Chondrocyte (in vitro differentiated cells): ENCODE measurements at regions not wholly inside any gene's neighbourhood (a gene's known extent, or its start where the extent isn't known, plus 50 kb on each side); places are given as distances from the start of the nearest gene placed in this dataset.

ENCODE experiments used
- DNase-seq: peaks from one replicate; pipeline ENCODE4 v3.0.0; 2021; ENCODE audit warnings: mixed read lengths, low spot score
- H3K27ac Mint-ChIP-seq: one replicate; pipeline ENCODE4 v1.8.0; 2021; ENCODE audit warnings: mild to moderate bottlenecking, moderate library complexity, mixed read lengths; ENCODE audit not compliant: unreplicated experiment
- H3K27me3 Mint-ChIP-seq: 2 replicates; pipeline ENCODE4 v1.8.0; 2021; ENCODE audit warnings: low read depth, mixed read lengths
- H3K36me3 Mint-ChIP-seq: 2 replicates; pipeline ENCODE4 v1.8.0; 2021; ENCODE audit warnings: low read depth, mixed read lengths
- H3K4me1 Mint-ChIP-seq: 2 replicates; pipeline ENCODE4 v1.8.0; 2021; ENCODE audit warnings: low read depth, mild to moderate bottlenecking, mixed read lengths
- H3K4me3 Mint-ChIP-seq: one replicate; pipeline ENCODE4 v1.8.0; 2021; ENCODE audit warnings: mild to moderate bottlenecking, moderate library complexity, mixed read lengths; ENCODE audit not compliant: unreplicated experiment
- H3K9me3 Mint-ChIP-seq: 2 replicates; pipeline ENCODE4 v1.8.0; 2021; ENCODE audit warnings: low read depth, mixed read lengths
- TF ChIP-seq, protein P1 (sequence below): fragments of 200-600 bp; sonication (generic); IDR thresholded peaks from 2 replicates; pipeline ENCODE4 v1.5.0; 2021; ENCODE audit warnings: antibody characterized with exemption, mild to moderate bottlenecking, moderate library complexity

DNA sequence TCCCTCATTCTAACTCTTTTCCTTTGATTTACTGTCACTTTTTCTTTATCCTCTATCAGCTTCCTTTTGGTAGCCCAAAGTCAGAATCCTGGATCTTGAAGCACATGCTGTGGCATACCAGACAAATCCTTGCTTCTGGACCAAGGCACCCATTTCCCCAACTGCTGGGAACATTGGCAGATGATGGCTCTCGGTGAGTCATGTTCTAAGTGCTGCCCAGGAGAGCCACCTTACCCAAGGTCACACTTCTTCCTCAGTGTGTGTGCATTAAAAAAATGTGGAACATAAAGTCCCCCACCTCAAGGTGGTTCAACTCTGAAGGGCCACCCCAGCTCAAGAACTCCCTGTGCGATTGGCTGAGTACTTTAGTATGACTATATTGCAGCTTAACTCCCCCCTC, 141.4 kb upstream of the PUM3 start:
- DNase-seq, result no peak
- TF ChIP-seq, protein P1, sequence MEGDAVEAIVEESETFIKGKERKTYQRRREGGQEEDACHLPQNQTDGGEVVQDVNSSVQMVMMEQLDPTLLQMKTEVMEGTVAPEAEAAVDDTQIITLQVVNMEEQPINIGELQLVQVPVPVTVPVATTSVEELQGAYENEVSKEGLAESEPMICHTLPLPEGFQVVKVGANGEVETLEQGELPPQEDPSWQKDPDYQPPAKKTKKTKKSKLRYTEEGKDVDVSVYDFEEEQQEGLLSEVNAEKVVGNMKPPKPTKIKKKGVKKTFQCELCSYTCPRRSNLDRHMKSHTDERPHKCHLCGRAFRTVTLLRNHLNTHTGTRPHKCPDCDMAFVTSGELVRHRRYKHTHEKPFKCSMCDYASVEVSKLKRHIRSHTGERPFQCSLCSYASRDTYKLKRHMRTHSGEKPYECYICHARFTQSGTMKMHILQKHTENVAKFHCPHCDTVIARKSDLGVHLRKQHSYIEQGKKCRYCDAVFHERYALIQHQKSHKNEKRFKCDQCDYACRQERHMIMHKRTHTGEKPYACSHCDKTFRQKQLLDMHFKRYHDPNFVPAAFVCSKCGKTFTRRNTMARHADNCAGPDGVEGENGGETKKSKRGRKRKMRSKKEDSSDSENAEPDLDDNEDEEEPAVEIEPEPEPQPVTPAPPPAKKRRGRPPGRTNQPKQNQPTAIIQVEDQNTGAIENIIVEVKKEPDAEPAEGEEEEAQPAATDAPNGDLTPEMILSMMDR, result no peak
- no peaks in the 10 kb centered on the region for H3K27me3 Mint-ChIP-seq
- no peak overlapping the region for H3K4me3 Mint-ChIP-seq
- H3K27ac Mint-ChIP-seq, result peak overlapping the region; percentile 86
- H3K36me3 Mint-ChIP-seq, result peaks cover 2% of the 10 kb centered on the region
- H3K4me1 Mint-ChIP-seq, result peaks cover 30% of the 10 kb centered on the region
- H3K9me3 Mint-ChIP-seq, result peaks cover 11% of the 10 kb centered on the region

DNA sequence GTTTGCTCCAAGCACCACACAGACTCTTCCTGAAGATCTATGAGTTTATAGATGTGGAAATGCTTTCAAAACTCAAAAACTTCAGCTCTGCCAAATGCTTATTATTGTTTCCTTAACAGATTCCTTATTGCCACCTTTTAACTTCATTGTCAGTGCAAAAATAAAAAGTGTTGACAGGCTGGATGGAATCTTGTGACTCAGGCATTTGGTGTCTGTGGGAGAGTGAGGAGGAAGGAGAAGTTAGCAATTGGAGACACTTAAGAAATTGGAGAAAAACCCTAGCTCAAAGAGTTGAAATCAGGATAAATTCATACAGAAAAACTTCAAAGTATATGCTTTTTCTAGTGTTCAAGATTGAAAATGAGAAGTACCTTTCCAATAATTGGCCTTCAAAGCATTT, 140.6 kb upstream of the PUM3 start:
- no peaks in the 10 kb centered on the region for H3K27me3 Mint-ChIP-seq
- no peak overlapping the region for H3K4me3 Mint-ChIP-seq
- DNase-seq, result no peak
- H3K27ac Mint-ChIP-seq, result peak overlapping the region; percentile 86
- peaks cover 11% of the 10 kb centered on the region for H3K9me3 Mint-ChIP-seq
- H3K36me3 Mint-ChIP-seq, result peaks cover 2% of the 10 kb centered on the region
- TF ChIP-seq, protein P1, result no peak
- H3K4me1 Mint-ChIP-seq, result peaks cover 35% of the 10 kb centered on the region

DNA sequence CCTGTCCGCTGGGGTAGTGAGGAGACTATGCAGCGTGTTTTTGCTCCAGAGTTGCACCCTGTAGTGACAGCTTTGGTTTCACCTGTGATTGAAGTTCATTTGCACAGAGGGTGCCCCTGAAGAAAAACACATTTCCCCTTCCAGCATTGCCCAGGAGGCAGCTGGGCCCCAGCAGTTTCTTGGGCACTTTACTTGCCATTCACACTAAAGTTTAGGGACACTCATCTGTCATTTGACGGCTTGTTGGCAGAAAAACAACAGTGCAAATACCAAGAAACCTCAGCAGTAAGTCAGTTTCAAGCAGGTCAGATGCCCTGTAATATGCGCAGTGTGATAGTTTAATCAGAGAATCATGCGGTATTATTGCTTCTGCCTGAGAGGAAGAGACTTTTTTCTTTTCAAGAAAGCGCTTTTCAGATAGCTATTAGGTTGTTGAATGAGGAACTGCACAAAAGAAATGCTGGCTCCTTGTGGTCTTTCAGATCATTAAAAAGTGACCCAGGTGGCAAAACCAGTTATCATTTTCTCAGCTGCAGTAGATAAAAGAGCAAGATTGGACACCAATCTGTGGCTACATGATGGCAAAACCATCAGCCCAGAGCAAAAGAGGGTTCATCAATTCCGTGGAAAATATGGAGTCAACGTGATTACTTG, 136.2 kb upstream of the PUM3 start:
- Mint-ChIP-seq H3K27ac (no peak overlapping the region), H3K4me3 (no peak overlapping the region), H3K27me3 (no peaks in the 10 kb centered on the region), H3K4me1 (peaks cover 17% of the 10 kb centered on the region), H3K36me3 (peaks cover 2% of the 10 kb centered on the region), H3K9me3 (peaks cover 11% of the 10 kb centered on the region)
- no peak for DNase-seq
- TF ChIP-seq, protein P1, result no peak

DNA sequence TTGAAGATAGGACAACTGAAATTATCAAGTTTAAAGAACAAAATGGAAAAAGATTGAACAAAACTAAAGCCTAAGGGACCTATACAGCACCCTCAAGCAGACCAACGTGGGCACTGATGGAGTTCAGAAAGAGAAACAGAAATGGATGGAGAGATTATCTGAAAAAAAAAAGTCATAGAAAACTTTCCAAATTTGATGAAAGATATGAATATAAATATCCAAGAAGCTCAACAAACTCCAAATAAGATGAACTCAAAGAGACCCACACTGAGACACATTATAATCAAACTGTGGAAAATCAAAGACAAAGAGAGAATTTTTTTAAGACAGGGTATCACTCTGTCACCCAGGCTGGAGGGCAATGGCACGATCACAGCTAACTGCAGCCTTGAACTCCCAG, 128.6 kb upstream of the PUM3 start:
- no peak overlapping the region for H3K27ac Mint-ChIP-seq
- H3K27me3 Mint-ChIP-seq, result peaks cover 2% of the 10 kb centered on the region
- TF ChIP-seq, protein P1, result no peak
- DNase-seq, result no peak
- peaks cover 6% of the 10 kb centered on the region for H3K36me3 Mint-ChIP-seq
- peaks cover 16% of the 10 kb centered on the region for H3K9me3 Mint-ChIP-seq
- H3K4me1 Mint-ChIP-seq, result no peaks in the 10 kb centered on the region
- no peak overlapping the region for H3K4me3 Mint-ChIP-seq

DNA sequence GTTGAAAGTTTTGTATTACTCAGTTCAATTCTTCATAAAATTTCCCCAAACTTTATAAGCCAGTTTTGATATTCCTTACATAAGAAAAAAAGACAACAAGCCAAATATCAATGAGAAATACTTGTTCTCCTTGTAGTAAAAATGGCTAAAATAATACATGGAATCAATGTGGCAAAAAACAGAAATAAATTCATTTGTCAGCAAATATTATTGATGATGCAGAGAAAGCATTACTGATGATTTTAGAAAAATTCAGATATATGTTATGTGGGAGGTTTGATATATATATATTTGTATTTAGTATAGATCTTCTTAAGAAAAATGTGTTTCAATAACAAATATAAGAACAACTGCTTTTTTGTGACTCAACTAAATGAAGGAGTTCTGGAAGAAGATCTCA, 127.0 kb upstream of the PUM3 start:
- DNase-seq, result no peak
- TF ChIP-seq, protein P1, result no peak
- peaks cover 2% of the 10 kb centered on the region for H3K27me3 Mint-ChIP-seq
- no peak overlapping the region for H3K4me3 Mint-ChIP-seq
- peaks cover 16% of the 10 kb centered on the region for H3K9me3 Mint-ChIP-seq
- H3K4me1 Mint-ChIP-seq, result no peaks in the 10 kb centered on the region
- H3K27ac Mint-ChIP-seq, result no peak overlapping the region
- peaks cover 6% of the 10 kb centered on the region for H3K36me3 Mint-ChIP-seq
